B cell (primary cell): ENCODE measurements at regions not wholly inside any gene's neighbourhood (a gene's known extent, or its start where the extent isn't known, plus 50 kb on each side); places are given as distances from the start of the nearest gene placed in this dataset.

Source experiments
- ATAC-seq: fragments of 200-7000 bp; cut with Tn5 transposase; one replicate; pipeline ENCODE4 v1.10.0; 2021; ENCODE audit warnings: low read depth, mild to moderate bottlenecking, moderate number of reproducible peaks, moderate library complexity
- CTCF ChIA-PET: fragments of 350-600 bp; sonication (Branson Sonifier 250); formaldehyde crosslinking; loops from one replicate; lab custom pipeline; 2021; ENCODE audit warnings: antibody characterized with exemption, inconsistent platforms; lab: Charles Lee
- POLR2A ChIA-PET: fragments of 350-600 bp; sonication (Branson Sonifier 250); formaldehyde crosslinking; loops from one replicate; lab custom pipeline; 2021; ENCODE audit warnings: antibody characterized with exemption; lab: Charles Lee
- DNase-seq: peaks from one replicate; pipeline ENCODE4 v3.0.0; 2013
- H2AFZ ChIP-seq: 2 replicates; pipeline ENCODE4 v1.6.1; 2012; ENCODE audit warnings: mild to moderate bottlenecking, low read depth, low read length; ENCODE audit not compliant: insufficient read depth, poor library complexity, severe bottlenecking
- H3K27ac ChIP-seq, 2 donors: 1 replicate in 1 of 2; 2 replicates in 1 of 2; pipeline ENCODE4 v1.5.1; 2012 to 2013; ENCODE audit warnings: low read length in 2 of 2, mild to moderate bottlenecking in 2 of 2, moderate library complexity in 1 of 2
- H3K27me3 ChIP-seq, 4 experiments: fragments of 200-600 bp in 1 of 4; sonication (generic) in 1 of 4; replicated peaks in 1 of 4; 1 replicate in 2 of 4; 2 replicates in 2 of 4; pipeline versions ENCODE4 v1.6.1 to v1.7.0; 2013 to 2016; ENCODE audit warnings: low read length in 3 of 4, mild to moderate bottlenecking in 2 of 4, mixed read lengths in 1 of 4, moderate library complexity in 1 of 4; ENCODE audit not compliant: insufficient read depth in 4 of 4, control insufficient read depth in 3 of 4; ENCODE audit errors: control extremely low read depth in 1 of 4
- H3K36me3 ChIP-seq, 2 experiments: replicated peaks in 1 of 2; 1 replicate in 1 of 2; 2 replicates in 1 of 2; pipeline versions ENCODE4 v1.6.1 to v1.7.1; 2013; ENCODE audit warnings: low read length in 1 of 2; ENCODE audit not compliant: insufficient read depth in 2 of 2, control insufficient read depth in 1 of 2; ENCODE audit errors: control extremely low read depth in 1 of 2, extremely low read depth in 1 of 2
- H3K4me1 ChIP-seq, 2 donors: fragments of 200-600 bp in 1 of 2; sonication (generic) in 1 of 2; 1 replicate in 1 of 2; 2 replicates in 1 of 2; pipeline versions ENCODE4 v1.5.1 to v1.6.1; 2013 to 2017; ENCODE audit warnings: low read length in 2 of 2; ENCODE audit not compliant: control insufficient read depth in 2 of 2, insufficient read depth in 2 of 2
- H3K4me2 ChIP-seq: replicated peaks from 2 replicates; pipeline ENCODE3; 2012; ENCODE audit warnings: mild to moderate bottlenecking, low read depth, low read length; ENCODE audit not compliant: poor library complexity, severe bottlenecking
- H3K4me3 ChIP-seq, 5 experiments: fragments of 200-600 bp in 1 of 5; sonication (generic) in 1 of 5; 1 replicate in 3 of 5; 2 replicates in 2 of 5; pipeline versions ENCODE4 v1.5.1 to v1.7.0; 2011 to 2016; ENCODE audit warnings: low read length in 4 of 5, mild to moderate bottlenecking in 4 of 5, low read depth in 2 of 5, control low read depth in 1 of 5, moderate library complexity in 1 of 5; ENCODE audit not compliant: insufficient read depth in 1 of 5; ENCODE audit errors: control extremely low read depth in 1 of 5, extremely low read depth in 1 of 5
- H3K79me2 ChIP-seq: fragments of 200-600 bp; sonication (generic); one replicate; pipeline ENCODE4 v1.6.0; 2016; ENCODE audit warnings: low read length; ENCODE audit not compliant: control insufficient read depth, insufficient read depth
- H3K9ac ChIP-seq: fragments of 200-600 bp; sonication (generic); 2 replicates; pipeline ENCODE4 v1.6.1; 2017; ENCODE audit warnings: mild to moderate bottlenecking, low read length, moderate library complexity
- H3K9me3 ChIP-seq, 3 donors: one replicate each; pipeline versions ENCODE4 v1.6.1 to v1.7.1; 2013; ENCODE audit warnings: low read length in 2 of 3; ENCODE audit not compliant: control insufficient read depth in 2 of 3, insufficient read depth in 1 of 3; ENCODE audit errors: control extremely low read depth in 1 of 3
- H4K20me1 ChIP-seq: 2 replicates; pipeline ENCODE4 v1.6.0; 2012; ENCODE audit warnings: mild to moderate bottlenecking, low read length; ENCODE audit not compliant: insufficient read depth, control insufficient read depth, poor library complexity, severe bottlenecking
- H3K27ac Mint-ChIP-seq: one replicate; pipeline ENCODE4 v1.8.0; 2021; ENCODE audit warnings: mixed read lengths
- H3K27me3 Mint-ChIP-seq: one replicate; pipeline ENCODE4 v1.8.0; 2021; ENCODE audit warnings: mixed read lengths
- H3K4me1 Mint-ChIP-seq: one replicate; pipeline ENCODE4 v1.8.0; 2021; ENCODE audit warnings: mixed read lengths
- H3K4me3 Mint-ChIP-seq: one replicate; pipeline ENCODE4 v1.8.0; 2021; ENCODE audit warnings: mixed read lengths
- H3K9me3 Mint-ChIP-seq: one replicate; pipeline ENCODE4 v1.8.0; 2022; ENCODE audit warnings: mixed read lengths; ENCODE audit not compliant: insufficient read depth
- CTCF ChIP-seq: fragments of 200-600 bp; IDR thresholded peaks from one replicate; pipeline ENCODE4 v1.8.0; 2022; ENCODE audit warnings: antibody characterized with exemption, mild to moderate bottlenecking
- EZH2 ChIP-seq: IDR thresholded peaks from 2 replicates; pipeline ENCODE4 v1.6.1; 2012; ENCODE audit warnings: borderline replicate concordance, low read depth, mild to moderate bottlenecking, moderate library complexity, low read length; ENCODE audit not compliant: insufficient read depth, poor library complexity, severe bottlenecking
- WGBS: methylation state at CpG from one replicate; pipeline ENCODE4 v1.1.5; 2013; ENCODE audit warnings: missing lambda C conversion rate; ENCODE audit not compliant: insufficient coverage; 5-methylcytosine and 5-hydroxymethylcytosine counted together
- intact Hi-C: fragments of 100-400 bp; cut with micrococcal nuclease; formaldehyde crosslinking; loops from one replicate; pipeline ENCODE4 v1.10.0; 2022

- Mint-ChIP-seq H3K4me1 (no peaks in the 10 kb centered on the region), H3K4me3 (no peak overlapping the region), H3K27me3 (peaks cover 10% of the 10 kb centered on the region), H3K9me3 (no peaks in the 10 kb centered on the region), H3K27ac (no peak overlapping the region)
- CTCF ChIA-PET: no interaction called here
- WGBS: no CpG with 5 or more reads among the region's 1 CpG
- Histone ChIP-seq H2AFZ (no peak overlapping the region), H3K9me3 (no peaks in the 10 kb centered on the region), H3K4me2 (no peak overlapping the region), H3K27ac (no peak overlapping the region), H4K20me1 (no peaks in the 10 kb centered on the region), H3K4me1 (no peaks in the 10 kb centered on the region), H3K9ac (no peak overlapping the region), H3K4me3 (no peak overlapping the region), H3K27me3 (no peaks in the 10 kb centered on the region), H3K36me3 (no peaks in the 10 kb centered on the region), H3K79me2 (no peaks in the 10 kb centered on the region)
- ATAC-seq (no peak), DNase-seq (no peak)
- intact Hi-C loops: no loop called here
- POLR2A ChIA-PET: no interaction called here
- no peak for TF ChIP-seq EZH2
- TF ChIP-seq CTCF: no peak
These were observed 142.3 kb upstream of the SOX21 start for GRCh38 chr13:94854688-94855087.

- Histone ChIP-seq H2AFZ (no peak overlapping the region), H3K9ac (no peak overlapping the region), H4K20me1 (no peaks in the 10 kb centered on the region), H3K4me2 (no peak overlapping the region), H3K9me3 (no peaks in the 10 kb centered on the region), H3K27me3 (no peaks in the 10 kb centered on the region), H3K27ac (no peak overlapping the region), H3K4me3 (no peak overlapping the region), H3K4me1 (no peaks in the 10 kb centered on the region), H3K36me3 (no peaks in the 10 kb centered on the region), H3K79me2 (no peaks in the 10 kb centered on the region)
- DNase-seq (no peak), ATAC-seq (no peak)
- H3K9me3 Mint-ChIP-seq: no peaks in the 10 kb centered on the region
- POLR2A ChIA-PET: no interaction called here
- TF ChIP-seq CTCF (no peak), EZH2 (no peak)
- H3K4me3 Mint-ChIP-seq: no peak overlapping the region
- intact Hi-C loops: no loop called here
- whole genome bisulfite sequencing: no CpG with 5 or more reads among the region's 1 CpG
- H3K27ac Mint-ChIP-seq: no peak overlapping the region
- CTCF ChIA-PET: no interaction called here
- H3K4me1 Mint-ChIP-seq: no peaks in the 10 kb centered on the region
- H3K27me3 Mint-ChIP-seq: peaks cover 4% of the 10 kb centered on the region
These were observed 139.2 kb upstream of the SOX21 start for GRCh38 chr13:94851576-94851975.
